CD4-positive, alpha-beta T cell (primary cell): ENCODE measurements at regions not wholly inside any gene's neighbourhood (a gene's known extent, or its start where the extent isn't known, plus 50 kb on each side); places are given as distances from the start of the nearest gene placed in this dataset.

Experiments
- ATAC-seq: fragments of 200-7000 bp; cut with Tn5 transposase; one replicate; pipeline ENCODE4 v1.10.0; 2022; ENCODE audit warnings: mild to moderate bottlenecking; ENCODE audit not compliant: poor library complexity
- CTCF ChIA-PET: fragments of 350-600 bp; sonication (Branson Sonifier 250); formaldehyde crosslinking; loops from one replicate; lab custom pipeline; 2021; ENCODE audit warnings: antibody characterized with exemption, inconsistent platforms; lab: Charles Lee
- POLR2A ChIA-PET: fragments of 350-600 bp; sonication (Branson Sonifier 250); formaldehyde crosslinking; loops from one replicate; lab custom pipeline; 2021; ENCODE audit warnings: antibody characterized with exemption, inconsistent platforms; lab: Charles Lee
- DNase-seq, 14 experiments: peaks; one replicate each; pipeline ENCODE4 v3.0.0-alpha.2; 2013 to 2020; ENCODE audit warnings: mixed read lengths in 2 of 14
- H3K27ac ChIP-seq, 2 donors: one replicate each; pipeline versions ENCODE4 v1.5.1 to v1.7.0; 2013; ENCODE audit warnings: low read length in 2 of 2, low read depth in 1 of 2, mild to moderate bottlenecking in 1 of 2
- H3K27me3 ChIP-seq, 2 experiments: 1 replicate in 1 of 2; 2 replicates in 1 of 2; pipeline versions ENCODE4 v1.6.1 to v1.7.0; 2013; ENCODE audit warnings: low read length in 2 of 2, control low read depth in 1 of 2, mild to moderate bottlenecking in 1 of 2, moderate library complexity in 1 of 2; ENCODE audit not compliant: insufficient read depth in 2 of 2, control insufficient read depth in 1 of 2
- H3K36me3 ChIP-seq: one replicate; pipeline ENCODE4 v1.6.1; 2013; ENCODE audit warnings: low read length, control low read depth; ENCODE audit not compliant: insufficient read depth
- H3K4me1 ChIP-seq: one replicate; pipeline ENCODE4 v1.6.1; 2013; ENCODE audit warnings: low read length, control low read depth; ENCODE audit not compliant: insufficient read depth
- H3K4me3 ChIP-seq: one replicate; pipeline ENCODE4 v1.5.1; 2013; ENCODE audit warnings: mild to moderate bottlenecking, low read length, moderate library complexity
- H3K9me3 ChIP-seq, 2 experiments: 1 replicate in 1 of 2; 2 replicates in 1 of 2; pipeline versions ENCODE4 v1.6.1 to v1.7.0; 2013; ENCODE audit warnings: low read length in 2 of 2, mild to moderate bottlenecking in 2 of 2, control low read depth in 1 of 2, moderate library complexity in 1 of 2; ENCODE audit not compliant: control insufficient read depth in 1 of 2, insufficient read depth in 1 of 2
- H3K27ac Mint-ChIP-seq: one replicate; pipeline ENCODE4 v1.8.0; 2020; ENCODE audit warnings: mixed read lengths
- H3K27me3 Mint-ChIP-seq: one replicate; pipeline ENCODE4 v1.8.0; 2021; ENCODE audit warnings: mixed read lengths
- H3K36me3 Mint-ChIP-seq: one replicate; pipeline ENCODE4 v1.8.0; 2021; ENCODE audit warnings: low read depth, mixed read lengths
- H3K4me1 Mint-ChIP-seq: one replicate; pipeline ENCODE4 v1.8.0; 2021; ENCODE audit warnings: low read depth, mixed read lengths
- H3K4me3 Mint-ChIP-seq: one replicate; pipeline ENCODE4 v1.8.0; 2020; ENCODE audit warnings: mild to moderate bottlenecking, mixed read lengths
- H3K9me3 Mint-ChIP-seq: one replicate; pipeline ENCODE4 v1.8.0; 2020; ENCODE audit warnings: mixed read lengths
- intact Hi-C, 2 experiments: fragments of 100-400 bp; cut with DNase I in 1 of 2; cut with micrococcal nuclease in 1 of 2; formaldehyde crosslinking; loops; one replicate each; pipeline versions ENCODE4 v1.15.1 to v1.9.0; 2023 to 2025; cut with DNase I, micrococcal nuclease
- TF ChIP-seq, protein P1 (sequence below): fragments of 200-600 bp; IDR thresholded peaks from one replicate; pipeline ENCODE4 v1.8.0; 2022; ENCODE audit warnings: antibody characterized with exemption, mild to moderate bottlenecking

DNA sequence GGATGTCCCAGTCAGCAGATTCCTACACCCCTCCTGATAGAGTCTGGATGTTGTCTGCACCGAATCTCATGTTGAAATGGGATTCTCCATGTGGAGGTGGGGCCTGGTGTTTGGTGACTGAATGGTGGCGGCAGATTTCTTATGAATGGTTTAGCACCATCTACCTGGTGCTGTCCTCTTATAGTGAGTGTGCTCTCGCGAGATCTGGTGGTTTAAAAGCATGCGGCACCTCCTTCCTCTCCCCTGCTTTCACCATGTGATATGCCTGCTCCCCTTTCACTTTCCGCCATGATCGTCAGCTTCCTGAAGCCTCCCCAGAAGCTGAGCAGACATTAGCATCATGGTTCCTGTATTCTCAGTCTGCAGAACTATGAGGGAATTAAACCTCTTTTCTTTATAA, 135.2 kb upstream of the SLC6A11 start:
- H3K4me1 ChIP-seq = no peaks in the 10 kb centered on the region
- H3K4me3 ChIP-seq = no peak overlapping the region
- H3K36me3 ChIP-seq = no peaks in the 10 kb centered on the region
- intact Hi-C loops = no loop called here
- ChIA-PET POLR2A (no interaction called here), CTCF (no interaction called here)
- H3K27ac ChIP-seq = no peak overlapping the region
- no peaks in the 10 kb centered on the region for H3K9me3 ChIP-seq
- ATAC-seq (no peak), DNase-seq (no peak)
- Mint-ChIP-seq H3K27ac (no peak overlapping the region), H3K9me3 (no peaks in the 10 kb centered on the region), H3K4me3 (no peak overlapping the region), H3K4me1 (no peaks in the 10 kb centered on the region), H3K27me3 (peaks cover 5% of the 10 kb centered on the region), H3K36me3 (no peaks in the 10 kb centered on the region)
- TF ChIP-seq, protein P1, sequence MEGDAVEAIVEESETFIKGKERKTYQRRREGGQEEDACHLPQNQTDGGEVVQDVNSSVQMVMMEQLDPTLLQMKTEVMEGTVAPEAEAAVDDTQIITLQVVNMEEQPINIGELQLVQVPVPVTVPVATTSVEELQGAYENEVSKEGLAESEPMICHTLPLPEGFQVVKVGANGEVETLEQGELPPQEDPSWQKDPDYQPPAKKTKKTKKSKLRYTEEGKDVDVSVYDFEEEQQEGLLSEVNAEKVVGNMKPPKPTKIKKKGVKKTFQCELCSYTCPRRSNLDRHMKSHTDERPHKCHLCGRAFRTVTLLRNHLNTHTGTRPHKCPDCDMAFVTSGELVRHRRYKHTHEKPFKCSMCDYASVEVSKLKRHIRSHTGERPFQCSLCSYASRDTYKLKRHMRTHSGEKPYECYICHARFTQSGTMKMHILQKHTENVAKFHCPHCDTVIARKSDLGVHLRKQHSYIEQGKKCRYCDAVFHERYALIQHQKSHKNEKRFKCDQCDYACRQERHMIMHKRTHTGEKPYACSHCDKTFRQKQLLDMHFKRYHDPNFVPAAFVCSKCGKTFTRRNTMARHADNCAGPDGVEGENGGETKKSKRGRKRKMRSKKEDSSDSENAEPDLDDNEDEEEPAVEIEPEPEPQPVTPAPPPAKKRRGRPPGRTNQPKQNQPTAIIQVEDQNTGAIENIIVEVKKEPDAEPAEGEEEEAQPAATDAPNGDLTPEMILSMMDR = no peak
- peaks cover 2 to 4% of the 10 kb centered on the region in 2 experiments for H3K27me3 ChIP-seq

DNA sequence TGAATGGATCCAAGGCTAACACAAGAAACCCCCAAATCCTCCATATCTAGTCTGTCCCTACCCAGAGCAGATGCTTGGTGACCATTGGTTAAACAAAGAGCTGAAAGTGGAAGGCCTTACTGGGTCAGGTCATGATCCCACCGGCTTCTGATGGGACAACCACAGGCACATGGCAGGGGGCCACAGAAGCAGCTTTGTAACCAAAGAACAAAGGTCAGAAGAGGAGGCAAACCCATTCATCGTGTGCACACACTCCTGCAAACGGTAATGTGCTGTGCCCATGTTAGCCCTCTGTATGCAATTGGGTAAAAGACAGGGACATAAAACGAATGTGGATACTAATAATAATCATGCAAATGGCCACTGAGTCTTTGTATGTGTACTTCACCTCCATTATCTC, 133.3 kb upstream of the SLC6A11 start:
- Histone ChIP-seq H3K4me1 (no peaks in the 10 kb centered on the region), H3K27me3 (peaks cover 2 to 5% of the 10 kb centered on the region in 2 experiments), H3K9me3 (no peaks in the 10 kb centered on the region), H3K4me3 (no peak overlapping the region), H3K36me3 (no peaks in the 10 kb centered on the region), H3K27ac (no peak overlapping the region)
- TF ChIP-seq, protein P1 = no peak
- no peaks in the 10 kb centered on the region for H3K4me1 Mint-ChIP-seq
- CTCF ChIA-PET = no interaction called here
- DNase-seq (no peak), ATAC-seq (no peak)
- POLR2A ChIA-PET = no interaction called here
- H3K4me3 Mint-ChIP-seq = no peak overlapping the region
- peaks cover 5% of the 10 kb centered on the region for H3K27me3 Mint-ChIP-seq
- no peaks in the 10 kb centered on the region for H3K36me3 Mint-ChIP-seq
- H3K9me3 Mint-ChIP-seq = no peaks in the 10 kb centered on the region
- no peak overlapping the region for H3K27ac Mint-ChIP-seq
- intact Hi-C loops = no loop called here

DNA sequence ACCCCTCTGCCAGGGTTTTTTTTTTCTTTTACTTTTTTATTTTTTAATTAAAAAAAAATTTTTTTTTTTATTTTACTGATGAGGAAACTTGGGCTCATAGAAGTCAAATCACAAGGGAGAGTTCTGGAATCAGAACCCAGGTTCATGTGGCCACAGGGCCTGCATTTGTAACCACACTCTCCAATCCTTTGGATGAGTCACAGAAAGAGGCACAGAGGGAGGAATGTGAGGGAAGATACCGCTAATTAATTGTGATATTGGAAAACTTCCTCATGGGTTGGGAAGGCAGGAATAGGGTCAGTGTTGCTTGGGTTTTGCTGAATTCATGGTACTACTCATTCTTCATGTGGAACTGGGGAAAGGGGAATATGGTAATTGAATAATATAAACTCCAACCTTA, 132.9 kb upstream of the SLC6A11 start:
- no peak for DNase-seq
- CTCF ChIA-PET = no interaction called here
- H3K36me3 Mint-ChIP-seq = no peaks in the 10 kb centered on the region
- H3K4me1 ChIP-seq = no peaks in the 10 kb centered on the region
- intact Hi-C loops = no loop called here
- H3K27ac Mint-ChIP-seq = no peak overlapping the region
- H3K4me3 ChIP-seq = no peak overlapping the region
- TF ChIP-seq, protein P1 = no peak
- no peak for ATAC-seq
- no peaks in the 10 kb centered on the region for H3K4me1 Mint-ChIP-seq
- H3K27me3 ChIP-seq = peaks cover 2 to 5% of the 10 kb centered on the region in 2 experiments
- no peaks in the 10 kb centered on the region for H3K9me3 ChIP-seq
- no peak overlapping the region for H3K27ac ChIP-seq
- no peaks in the 10 kb centered on the region for H3K9me3 Mint-ChIP-seq
- peaks cover 5% of the 10 kb centered on the region for H3K27me3 Mint-ChIP-seq
- no peak overlapping the region for H3K4me3 Mint-ChIP-seq
- H3K36me3 ChIP-seq = no peaks in the 10 kb centered on the region
- POLR2A ChIA-PET = no interaction called here
